Panc1 (cell line): ENCODE measurements at regions not wholly inside any gene's neighbourhood (a gene's known extent, or its start where the extent isn't known, plus 50 kb on each side); places are given as distances from the start of the nearest gene placed in this dataset.

Experiments
- CTCF ChIP-seq: fragments of 450-650 bp; IDR thresholded peaks from 2 replicates; pipeline ENCODE4 v1.5.1; 2017; ENCODE audit warnings: mild to moderate bottlenecking
- POLR2AphosphoS5 ChIP-seq: IDR thresholded peaks from 2 replicates; pipeline ENCODE4 v1.6.1; 2012; ENCODE audit warnings: mild to moderate bottlenecking, low read depth, low read length, moderate library complexity
- TCF7L2 ChIP-seq: IDR thresholded peaks from 2 replicates; pipeline ENCODE4 v1.6.1; 2011; ENCODE audit warnings: mild to moderate bottlenecking, low read depth, low read length, inconsistent platforms
- TF ChIP-seq, protein P1 (sequence below), 2 experiments: IDR thresholded peaks; 2 replicates each; pipeline ENCODE4 v1.6.1; 2011 to 2012; ENCODE audit warnings: low read depth in 2 of 2, control low read depth in 1 of 2, low read length in 1 of 2, mild to moderate bottlenecking in 1 of 2, moderate library complexity in 1 of 2; ENCODE audit not compliant: insufficient read depth in 1 of 2

DNA sequence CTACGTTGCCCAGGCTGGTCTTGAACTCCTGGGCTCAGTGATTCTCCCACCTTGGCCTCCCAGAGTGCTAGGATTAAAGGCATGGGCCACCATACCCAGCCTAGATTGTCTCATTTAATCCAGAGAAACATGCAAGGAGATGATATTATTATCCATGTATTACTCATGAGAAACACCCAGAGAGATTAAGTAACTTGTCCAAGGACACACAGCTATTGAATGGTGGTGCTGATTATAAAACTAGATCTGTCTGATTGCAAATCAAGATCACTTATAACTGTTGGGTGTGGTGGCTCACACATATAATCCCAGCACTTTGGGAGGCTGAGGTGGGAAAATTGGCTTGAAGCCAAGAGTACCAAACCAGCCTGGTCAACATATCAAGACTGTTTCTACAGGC, 94.4 kb upstream of the ZNF217 start:
- TF ChIP-seq, protein P1, sequence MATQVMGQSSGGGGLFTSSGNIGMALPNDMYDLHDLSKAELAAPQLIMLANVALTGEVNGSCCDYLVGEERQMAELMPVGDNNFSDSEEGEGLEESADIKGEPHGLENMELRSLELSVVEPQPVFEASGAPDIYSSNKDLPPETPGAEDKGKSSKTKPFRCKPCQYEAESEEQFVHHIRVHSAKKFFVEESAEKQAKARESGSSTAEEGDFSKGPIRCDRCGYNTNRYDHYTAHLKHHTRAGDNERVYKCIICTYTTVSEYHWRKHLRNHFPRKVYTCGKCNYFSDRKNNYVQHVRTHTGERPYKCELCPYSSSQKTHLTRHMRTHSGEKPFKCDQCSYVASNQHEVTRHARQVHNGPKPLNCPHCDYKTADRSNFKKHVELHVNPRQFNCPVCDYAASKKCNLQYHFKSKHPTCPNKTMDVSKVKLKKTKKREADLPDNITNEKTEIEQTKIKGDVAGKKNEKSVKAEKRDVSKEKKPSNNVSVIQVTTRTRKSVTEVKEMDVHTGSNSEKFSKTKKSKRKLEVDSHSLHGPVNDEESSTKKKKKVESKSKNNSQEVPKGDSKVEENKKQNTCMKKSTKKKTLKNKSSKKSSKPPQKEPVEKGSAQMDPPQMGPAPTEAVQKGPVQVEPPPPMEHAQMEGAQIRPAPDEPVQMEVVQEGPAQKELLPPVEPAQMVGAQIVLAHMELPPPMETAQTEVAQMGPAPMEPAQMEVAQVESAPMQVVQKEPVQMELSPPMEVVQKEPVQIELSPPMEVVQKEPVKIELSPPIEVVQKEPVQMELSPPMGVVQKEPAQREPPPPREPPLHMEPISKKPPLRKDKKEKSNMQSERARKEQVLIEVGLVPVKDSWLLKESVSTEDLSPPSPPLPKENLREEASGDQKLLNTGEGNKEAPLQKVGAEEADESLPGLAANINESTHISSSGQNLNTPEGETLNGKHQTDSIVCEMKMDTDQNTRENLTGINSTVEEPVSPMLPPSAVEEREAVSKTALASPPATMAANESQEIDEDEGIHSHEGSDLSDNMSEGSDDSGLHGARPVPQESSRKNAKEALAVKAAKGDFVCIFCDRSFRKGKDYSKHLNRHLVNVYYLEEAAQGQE (IDR thresholded peaks at IDR 0.05; ENCODE audit: insufficient read depth in 1 of 2, low read depth in 2 of 2, low read length in 1 of 2), result no peak
- TF ChIP-seq CTCF (no peak), TCF7L2 (no peak), POLR2AphosphoS5 (no peak)
